ENCODE measurements at regions not wholly inside any gene's neighbourhood (a gene's known extent, or its start where the extent isn't known, plus 50 kb on each side); places are given as distances from the start of the nearest gene placed in this dataset.

DNA sequence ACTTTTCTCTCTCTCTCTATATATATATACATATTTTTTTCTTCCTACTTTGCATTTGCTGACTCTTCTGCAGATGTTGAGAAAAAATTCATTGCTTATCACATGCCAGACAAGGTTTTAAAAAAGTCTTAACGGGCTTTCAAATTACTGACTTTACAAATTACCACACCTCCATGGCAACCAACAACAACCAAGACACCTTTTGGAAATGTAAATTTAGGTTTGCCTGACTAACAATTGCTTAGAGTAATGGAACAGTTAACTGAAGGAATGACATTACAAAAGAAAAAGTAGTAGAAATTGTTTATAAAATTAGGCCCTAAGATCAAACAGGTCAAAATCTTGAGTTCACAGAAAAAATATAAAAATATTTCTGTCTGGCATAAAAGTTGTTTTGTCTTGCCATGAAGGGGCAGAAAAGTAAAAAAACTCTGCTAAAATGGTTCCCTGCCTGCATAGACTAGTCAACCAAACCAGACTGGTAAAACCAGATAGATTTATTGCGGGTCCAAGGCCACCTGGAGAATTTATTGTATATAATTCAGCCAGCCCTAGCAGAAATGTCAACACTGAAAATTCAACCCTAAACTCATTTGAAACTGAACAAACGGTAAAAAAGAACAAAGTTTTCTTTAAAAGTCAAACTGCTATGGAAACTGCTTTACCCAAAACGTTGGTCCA lies 92.8 kb upstream of the FRMD1 start:
- TF ChIP-seq GATA3 (IDR thresholded peaks at IDR 0.05; ENCODE audit: low read depth, low read length) (no peak), GATA2 (IDR thresholded peaks at IDR 0.05; ENCODE audit: low read depth, low read length) (no peak)

All from SH-SY5Y (cell line).